SKM-1 treated with dmso at 0.1 percent for 144 hours (cell line): ENCODE measurements at regions not wholly inside any gene's neighbourhood (a gene's known extent, or its start where the extent isn't known, plus 50 kb on each side); places are given as distances from the start of the nearest gene placed in this dataset.

Experiments
- DNase-seq: peaks from one replicate; lab custom pipeline; 2025; ENCODE audit not compliant: unreplicated experiment; lab: John Stamatoyannopoulos, UW

DNA sequence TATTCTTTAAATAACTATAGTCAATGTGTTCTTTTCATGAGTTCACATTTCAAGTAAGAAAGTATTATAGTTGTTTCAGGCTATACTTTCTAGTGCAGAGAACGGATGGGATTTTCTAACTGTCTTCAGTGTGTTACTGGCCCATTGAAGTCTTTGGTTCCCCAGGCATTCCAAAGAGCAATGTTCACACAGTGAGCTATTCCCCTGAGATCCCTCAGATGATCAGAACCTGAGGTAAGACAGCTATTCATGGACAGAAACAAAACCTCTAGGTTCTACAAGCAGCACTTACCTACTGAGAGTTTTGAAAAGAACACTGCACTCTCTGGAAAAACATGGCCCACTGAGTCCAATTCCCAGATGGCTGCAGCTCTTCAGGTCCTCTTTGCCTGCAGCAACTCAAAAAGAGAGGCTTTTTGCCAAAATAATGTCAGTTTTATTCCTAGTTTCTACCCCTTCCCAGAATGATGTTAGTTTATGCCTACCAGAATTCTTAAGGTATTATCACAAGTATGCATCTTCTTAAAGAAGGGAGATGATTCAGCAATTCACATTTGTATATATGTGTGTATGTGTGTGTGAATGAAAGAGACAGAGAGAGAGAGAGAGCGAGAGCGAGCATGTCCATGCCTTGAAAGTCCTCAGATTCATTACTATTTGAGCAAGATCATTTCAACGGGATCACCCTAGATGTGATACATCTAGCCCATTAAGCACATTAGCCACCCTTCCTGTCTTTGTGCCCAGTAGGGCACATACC lies 146.1 kb downstream of the PDHA2 start:
- no peak for DNase-seq

DNA sequence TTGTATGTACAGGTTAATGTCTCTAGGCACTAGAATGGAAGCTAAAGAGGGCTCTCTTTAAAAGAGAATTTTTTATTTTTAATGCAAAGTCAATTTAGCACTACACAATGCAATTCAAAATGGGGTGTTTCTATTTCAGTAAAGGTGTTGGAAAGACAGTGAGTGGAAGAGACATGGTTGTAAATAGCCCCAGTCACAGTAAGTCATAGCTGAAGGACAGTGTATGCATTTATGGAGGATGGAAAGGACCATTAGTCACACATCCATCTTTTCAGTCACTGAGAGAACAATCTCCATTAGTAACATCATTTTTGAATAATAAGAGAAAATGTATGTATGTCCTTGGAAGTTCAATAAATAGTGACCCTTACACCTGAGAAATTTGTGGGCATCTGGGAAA lies 148.0 kb downstream of the PDHA2 start:
- no peak for DNase-seq

DNA sequence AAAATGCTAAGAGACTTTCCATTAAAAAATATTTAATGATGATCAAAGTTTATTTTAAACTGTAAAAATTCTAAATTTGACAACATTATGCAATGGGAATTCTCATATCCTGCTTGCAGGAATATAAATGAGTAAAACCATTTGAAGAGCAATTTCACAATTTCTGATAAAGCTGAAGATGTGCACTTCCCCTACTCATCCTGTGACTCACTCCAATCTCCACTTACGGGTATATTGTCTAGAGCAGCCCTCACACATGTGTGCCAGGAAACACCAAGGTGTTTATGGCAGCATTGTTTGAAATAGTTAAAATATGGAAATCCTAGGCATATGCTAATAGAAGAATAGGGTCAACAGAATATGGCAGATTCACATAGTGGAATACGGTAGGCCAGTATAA lies 158.4 kb downstream of the PDHA2 start:
- peak; percentile 38 for DNase-seq

DNA sequence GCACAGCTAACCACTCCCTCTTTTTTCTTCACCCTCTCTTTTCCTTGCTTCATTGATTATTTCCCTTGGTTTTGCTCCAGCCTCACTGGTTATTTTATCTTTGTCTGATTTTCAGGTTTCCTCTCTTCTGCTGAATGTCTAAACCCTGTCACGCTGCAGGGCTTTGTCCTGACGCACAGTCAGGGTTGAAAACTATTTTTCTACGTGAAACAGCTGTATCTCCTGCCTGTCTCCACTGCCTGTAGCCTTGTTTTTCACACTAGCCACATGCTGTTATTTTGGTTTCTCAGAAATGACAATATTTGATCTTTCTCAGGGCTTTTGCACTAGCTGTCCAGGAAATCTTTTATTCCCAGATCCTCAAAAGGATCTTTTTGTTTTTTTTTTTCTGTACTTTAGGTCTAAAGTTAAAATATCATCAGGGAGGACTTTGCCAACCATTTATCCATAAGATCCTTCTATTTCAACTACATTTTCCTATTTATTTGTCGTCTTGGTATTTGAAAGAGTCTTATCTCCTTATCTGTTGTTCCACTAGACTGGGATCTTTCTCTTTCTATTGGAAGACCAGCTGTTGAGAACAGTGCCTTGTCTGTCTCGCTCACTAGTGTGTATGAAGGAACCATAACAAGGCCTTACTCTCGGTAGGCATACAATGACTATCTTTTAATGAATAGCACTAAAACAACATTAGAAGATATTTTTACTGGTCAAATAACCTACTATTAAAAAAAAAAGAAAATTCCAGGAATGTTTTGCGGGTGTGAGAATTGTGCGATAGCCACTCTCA lies 164.3 kb downstream of the PDHA2 start:
- no peak for DNase-seq

DNA sequence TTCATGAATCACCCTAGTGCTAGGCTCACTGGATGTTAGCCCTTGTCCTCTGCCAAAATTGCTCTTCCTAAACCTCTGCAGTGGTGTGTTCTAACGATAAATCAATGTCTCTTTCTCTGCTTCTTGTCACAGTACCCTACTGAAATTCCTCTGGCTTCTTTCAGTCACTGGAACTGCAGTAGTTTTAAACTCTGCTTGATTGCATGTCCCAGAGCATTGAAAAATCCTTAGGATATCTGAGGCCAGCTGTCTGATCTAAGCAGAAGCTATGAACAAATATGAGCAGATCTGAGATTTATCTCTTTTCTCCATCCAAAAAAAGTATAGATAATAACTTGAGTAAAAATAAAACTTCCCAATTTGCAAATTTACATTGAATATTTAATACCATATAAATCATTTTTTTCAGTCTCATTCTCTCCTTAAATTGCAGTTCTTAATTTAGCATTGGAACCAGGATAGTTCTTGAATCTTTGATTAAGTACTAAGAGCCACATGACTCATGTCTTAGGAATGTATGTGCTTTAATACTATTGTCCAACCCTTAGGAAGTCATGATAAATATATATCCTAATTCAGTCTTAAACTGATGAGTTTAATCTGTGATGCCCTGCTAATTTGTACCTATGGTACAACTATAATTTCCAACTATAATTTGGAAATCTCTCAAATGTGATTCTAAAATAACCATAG lies 169.7 kb downstream of the PDHA2 start:
- DNase-seq, result no peak

- DNase-seq, result no peak
Measured at GRCh38 chr4:96012687-96013086, 172.8 kb downstream of the PDHA2 start.

- no peak for DNase-seq
Measured at GRCh38 chr4:96016634-96017299, 176.9 kb downstream of the PDHA2 start.

GRCh38 chr4:96025011-96025410 lies 185.1 kb downstream of the PDHA2 start:
- no peak for DNase-seq

- DNase-seq, result peak; percentile 38
Measured at GRCh38 chr4:96035727-96036126, 195.8 kb downstream of the PDHA2 start.

DNA sequence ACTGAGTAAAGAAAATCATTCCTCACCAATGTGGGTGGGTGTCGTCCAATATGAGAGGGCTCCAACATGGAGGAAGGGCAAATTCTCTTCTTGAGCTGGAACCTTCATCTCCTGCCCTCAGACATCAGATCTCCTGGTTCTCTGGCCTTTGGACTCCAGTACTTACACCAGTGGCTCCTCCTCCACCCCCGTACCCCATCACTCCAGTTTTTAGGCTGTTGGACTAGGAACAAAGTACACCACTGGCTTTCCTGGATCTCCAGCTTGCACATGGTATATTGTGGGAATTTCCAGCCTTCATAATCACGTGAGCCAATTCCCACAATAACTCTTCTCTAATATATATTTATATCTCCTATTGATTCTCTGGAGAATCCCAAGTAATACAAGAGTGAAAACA lies 196.9 kb downstream of the PDHA2 start:
- DNase-seq, result no peak

DNA sequence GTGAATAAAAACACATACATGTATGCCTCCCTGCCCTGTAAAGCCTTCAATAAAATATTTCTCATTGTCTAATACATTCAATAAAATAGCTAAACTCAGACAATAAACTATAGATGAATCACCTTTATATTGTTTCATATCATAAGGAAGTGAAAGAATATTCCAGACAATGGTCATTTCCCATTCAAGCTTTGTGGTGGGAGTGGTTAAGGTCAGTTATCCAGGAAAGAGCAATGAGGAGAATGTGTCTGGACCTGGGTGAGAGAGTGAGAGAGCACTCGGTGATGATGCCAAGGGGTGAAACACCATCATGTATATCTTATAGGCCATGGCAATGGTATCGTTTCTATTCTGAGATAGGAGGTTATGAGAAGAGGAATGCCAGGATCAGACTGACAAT lies 197.8 kb downstream of the PDHA2 start:
- DNase-seq, result no peak

- no peak for DNase-seq
Measured at GRCh38 chr4:96039217-96039616, 199.3 kb downstream of the PDHA2 start.

- DNase-seq, result no peak
Measured at GRCh38 chr4:96039803-96040436, 200.0 kb downstream of the PDHA2 start.

DNA sequence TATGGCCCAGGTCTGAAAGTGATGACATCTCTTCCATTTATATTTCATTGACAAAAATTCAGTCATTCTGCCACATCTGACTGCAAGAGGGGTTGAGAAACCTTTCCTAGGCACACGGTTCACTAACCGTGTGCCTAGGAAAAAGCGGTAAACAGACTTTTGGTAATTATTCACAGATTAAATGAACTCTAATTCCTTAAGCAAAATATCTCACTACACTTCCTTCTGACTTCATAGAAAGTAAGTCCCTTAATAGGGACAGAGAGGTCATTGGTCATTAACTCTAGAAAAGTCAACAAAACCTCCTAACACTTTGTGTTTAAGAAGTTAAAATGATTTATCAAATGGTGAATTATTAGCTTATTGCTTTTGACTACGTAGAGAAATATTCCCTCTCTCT lies 205.1 kb downstream of the PDHA2 start:
- no peak for DNase-seq

- no peak for DNase-seq
Measured at GRCh38 chr4:96052827-96053226, 212.9 kb downstream of the PDHA2 start.

- no peak for DNase-seq
Measured at GRCh38 chr4:96056346-96056934, 216.5 kb downstream of the PDHA2 start.

DNA sequence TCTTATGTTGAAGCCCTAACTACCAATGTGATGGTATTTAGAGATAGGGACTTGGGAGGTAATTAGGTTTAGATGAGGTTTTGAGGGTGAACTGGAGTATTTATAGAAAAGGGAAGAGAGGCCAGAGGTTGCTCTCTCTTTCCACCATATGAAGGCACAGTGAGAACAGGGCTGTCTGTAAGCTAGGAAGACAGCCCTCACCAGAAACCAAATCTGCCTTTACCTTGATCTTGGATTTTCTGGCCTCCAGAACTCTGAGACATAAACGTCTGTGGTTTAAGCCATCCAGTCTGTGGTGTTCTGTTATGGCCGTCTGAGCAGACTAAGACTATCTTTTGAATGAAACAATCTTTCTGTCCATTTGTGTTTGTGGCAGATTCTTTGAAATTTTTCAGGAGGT lies 223.7 kb downstream of the PDHA2 start:
- DNase-seq, result peak; percentile 31

DNA sequence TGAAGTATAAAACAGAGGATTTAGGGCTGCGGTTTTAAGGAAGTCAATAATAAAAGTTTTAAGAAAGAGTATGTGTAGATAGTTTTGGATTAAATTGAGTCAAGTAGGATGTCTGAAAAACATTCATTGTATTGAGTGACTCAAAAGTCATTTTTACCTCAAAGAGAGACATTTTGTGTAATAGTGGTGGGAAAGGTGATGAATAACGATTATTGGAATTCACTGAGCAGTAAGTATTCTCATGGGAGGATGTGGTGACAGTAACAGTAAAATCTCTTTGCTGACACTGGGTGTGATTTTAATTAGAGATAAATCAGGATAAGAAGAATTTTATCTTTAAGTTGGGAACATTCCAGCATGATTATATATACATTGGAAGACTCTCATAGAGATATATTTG lies 233.6 kb downstream of the PDHA2 start:
- no peak for DNase-seq

- DNase-seq, result no peak
Measured at GRCh38 chr4:96092151-96092705, 252.3 kb downstream of the PDHA2 start.

DNA sequence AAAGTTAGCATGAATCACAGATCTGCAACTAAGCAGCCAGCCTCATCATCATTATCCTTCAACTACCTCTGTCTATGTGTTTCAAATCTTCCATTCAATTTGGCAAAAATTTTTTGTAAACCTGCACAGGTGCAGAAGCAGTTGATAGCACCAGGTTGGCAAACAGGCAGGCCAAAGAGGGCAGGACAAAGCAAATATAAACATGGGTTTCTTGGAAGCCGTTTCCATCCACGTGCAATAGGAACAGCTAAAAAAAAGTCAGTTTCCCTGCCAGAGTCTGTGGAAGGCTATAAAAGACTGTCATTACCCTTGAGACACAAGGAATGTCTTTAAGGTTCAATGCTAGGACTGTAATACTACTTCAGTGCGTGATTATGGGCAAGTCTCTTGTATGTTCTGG lies 253.2 kb downstream of the PDHA2 start:
- DNase-seq, result no peak
